ENCODE measurements at regions not wholly inside any gene's neighbourhood (a gene's known extent, or its start where the extent isn't known, plus 50 kb on each side); places are given as distances from the start of the nearest gene placed in this dataset.

DNA sequence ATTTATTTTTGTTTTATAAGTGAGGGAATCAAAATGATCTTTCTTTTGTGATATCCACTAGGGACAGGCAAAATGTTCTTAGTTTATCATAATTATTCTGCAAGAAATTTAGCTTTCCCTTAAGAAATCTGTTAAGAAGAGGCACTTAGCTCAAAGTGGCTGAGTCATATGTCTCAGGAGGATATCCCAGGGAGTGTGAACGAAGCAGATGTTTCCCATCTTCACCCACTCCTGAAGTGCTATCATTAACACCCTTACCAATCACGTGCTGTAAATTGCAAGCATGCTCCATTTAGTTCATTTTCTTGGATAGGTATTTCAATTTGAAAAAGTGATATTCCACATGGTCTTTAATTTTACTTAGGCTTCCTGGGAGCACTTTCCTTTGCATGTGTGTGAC lies 774.3 kb upstream of the TMEFF2 start:
- TF ChIP-seq, protein P1, sequence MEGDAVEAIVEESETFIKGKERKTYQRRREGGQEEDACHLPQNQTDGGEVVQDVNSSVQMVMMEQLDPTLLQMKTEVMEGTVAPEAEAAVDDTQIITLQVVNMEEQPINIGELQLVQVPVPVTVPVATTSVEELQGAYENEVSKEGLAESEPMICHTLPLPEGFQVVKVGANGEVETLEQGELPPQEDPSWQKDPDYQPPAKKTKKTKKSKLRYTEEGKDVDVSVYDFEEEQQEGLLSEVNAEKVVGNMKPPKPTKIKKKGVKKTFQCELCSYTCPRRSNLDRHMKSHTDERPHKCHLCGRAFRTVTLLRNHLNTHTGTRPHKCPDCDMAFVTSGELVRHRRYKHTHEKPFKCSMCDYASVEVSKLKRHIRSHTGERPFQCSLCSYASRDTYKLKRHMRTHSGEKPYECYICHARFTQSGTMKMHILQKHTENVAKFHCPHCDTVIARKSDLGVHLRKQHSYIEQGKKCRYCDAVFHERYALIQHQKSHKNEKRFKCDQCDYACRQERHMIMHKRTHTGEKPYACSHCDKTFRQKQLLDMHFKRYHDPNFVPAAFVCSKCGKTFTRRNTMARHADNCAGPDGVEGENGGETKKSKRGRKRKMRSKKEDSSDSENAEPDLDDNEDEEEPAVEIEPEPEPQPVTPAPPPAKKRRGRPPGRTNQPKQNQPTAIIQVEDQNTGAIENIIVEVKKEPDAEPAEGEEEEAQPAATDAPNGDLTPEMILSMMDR (IDR thresholded peaks at IDR 0.05), result no peak
- no peak for TF ChIP-seq POLR2A (IDR thresholded peaks at IDR 0.05; ENCODE audit: low read length)
- no peak for TF ChIP-seq FOSB (CRISPR knock-in tag; IDR thresholded peaks at IDR 0.05)
- no peak for TF ChIP-seq BHLHE40 (IDR thresholded peaks at IDR 0.05; ENCODE audit: low read depth, low read length)
- no peak for TF ChIP-seq CEBPB (IDR thresholded peaks at IDR 0.05)
- TF ChIP-seq, protein P2, sequence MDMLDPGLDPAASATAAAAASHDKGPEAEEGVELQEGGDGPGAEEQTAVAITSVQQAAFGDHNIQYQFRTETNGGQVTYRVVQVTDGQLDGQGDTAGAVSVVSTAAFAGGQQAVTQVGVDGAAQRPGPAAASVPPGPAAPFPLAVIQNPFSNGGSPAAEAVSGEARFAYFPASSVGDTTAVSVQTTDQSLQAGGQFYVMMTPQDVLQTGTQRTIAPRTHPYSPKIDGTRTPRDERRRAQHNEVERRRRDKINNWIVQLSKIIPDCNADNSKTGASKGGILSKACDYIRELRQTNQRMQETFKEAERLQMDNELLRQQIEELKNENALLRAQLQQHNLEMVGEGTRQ (IDR thresholded peaks at IDR 0.05), result no peak
- TF ChIP-seq CHD2 (IDR thresholded peaks at IDR 0.05; ENCODE audit: low read length, partially characterized antibody), result no peak
